ENCODE measurements at regions not wholly inside any gene's neighbourhood (a gene's known extent, or its start where the extent isn't known, plus 50 kb on each side); places are given as distances from the start of the nearest gene placed in this dataset.

DNA sequence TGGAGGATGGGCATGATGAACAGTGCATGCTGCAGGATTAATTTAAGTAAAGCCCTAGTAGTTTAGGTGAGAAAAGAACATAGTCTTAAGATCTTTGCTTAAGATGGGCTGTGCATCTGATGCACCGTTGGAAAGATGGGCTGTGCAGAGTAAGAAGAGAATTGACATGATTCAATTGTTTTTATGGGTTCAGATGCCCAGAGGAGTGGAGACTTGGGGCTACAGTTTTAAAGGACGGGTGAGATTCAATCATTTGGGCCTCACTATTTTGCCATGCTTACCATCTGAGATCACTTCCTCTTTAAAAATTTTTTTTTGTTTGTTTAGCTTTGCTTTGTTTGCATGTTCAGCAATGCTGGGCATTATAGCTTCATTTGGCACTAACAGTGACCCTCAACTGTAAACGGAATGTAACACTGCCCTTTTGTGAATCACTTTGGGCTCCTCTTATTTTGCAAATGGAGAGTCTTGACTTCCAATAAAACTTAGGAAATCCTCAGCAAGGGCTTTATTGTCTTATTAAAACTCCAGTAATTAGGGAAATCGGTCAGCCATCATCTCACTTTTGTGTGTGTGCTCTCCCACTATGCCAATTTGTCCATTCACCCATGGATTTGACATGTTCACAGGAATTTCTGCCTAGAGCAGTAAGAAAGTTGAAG is 216.1 kb upstream of the TLL1 start:
- no peaks in the 10 kb centered on the region for H3K27me3 Mint-ChIP-seq (ENCODE audit: low read depth)
- no peak overlapping the region for H3K4me3 Mint-ChIP-seq
- peaks cover 4% of the 10 kb centered on the region for H3K9me3 Mint-ChIP-seq
- TF ChIP-seq, protein P1, sequence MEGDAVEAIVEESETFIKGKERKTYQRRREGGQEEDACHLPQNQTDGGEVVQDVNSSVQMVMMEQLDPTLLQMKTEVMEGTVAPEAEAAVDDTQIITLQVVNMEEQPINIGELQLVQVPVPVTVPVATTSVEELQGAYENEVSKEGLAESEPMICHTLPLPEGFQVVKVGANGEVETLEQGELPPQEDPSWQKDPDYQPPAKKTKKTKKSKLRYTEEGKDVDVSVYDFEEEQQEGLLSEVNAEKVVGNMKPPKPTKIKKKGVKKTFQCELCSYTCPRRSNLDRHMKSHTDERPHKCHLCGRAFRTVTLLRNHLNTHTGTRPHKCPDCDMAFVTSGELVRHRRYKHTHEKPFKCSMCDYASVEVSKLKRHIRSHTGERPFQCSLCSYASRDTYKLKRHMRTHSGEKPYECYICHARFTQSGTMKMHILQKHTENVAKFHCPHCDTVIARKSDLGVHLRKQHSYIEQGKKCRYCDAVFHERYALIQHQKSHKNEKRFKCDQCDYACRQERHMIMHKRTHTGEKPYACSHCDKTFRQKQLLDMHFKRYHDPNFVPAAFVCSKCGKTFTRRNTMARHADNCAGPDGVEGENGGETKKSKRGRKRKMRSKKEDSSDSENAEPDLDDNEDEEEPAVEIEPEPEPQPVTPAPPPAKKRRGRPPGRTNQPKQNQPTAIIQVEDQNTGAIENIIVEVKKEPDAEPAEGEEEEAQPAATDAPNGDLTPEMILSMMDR (IDR thresholded peaks at IDR 0.05; ENCODE audit: unreplicated experiment in 3 of 3): no peak
- no peak overlapping the region for H3K27ac Mint-ChIP-seq
- H3K36me3 Mint-ChIP-seq (ENCODE audit: low read depth): no peaks in the 10 kb centered on the region
- H3K4me1 Mint-ChIP-seq: no peaks in the 10 kb centered on the region

DNA sequence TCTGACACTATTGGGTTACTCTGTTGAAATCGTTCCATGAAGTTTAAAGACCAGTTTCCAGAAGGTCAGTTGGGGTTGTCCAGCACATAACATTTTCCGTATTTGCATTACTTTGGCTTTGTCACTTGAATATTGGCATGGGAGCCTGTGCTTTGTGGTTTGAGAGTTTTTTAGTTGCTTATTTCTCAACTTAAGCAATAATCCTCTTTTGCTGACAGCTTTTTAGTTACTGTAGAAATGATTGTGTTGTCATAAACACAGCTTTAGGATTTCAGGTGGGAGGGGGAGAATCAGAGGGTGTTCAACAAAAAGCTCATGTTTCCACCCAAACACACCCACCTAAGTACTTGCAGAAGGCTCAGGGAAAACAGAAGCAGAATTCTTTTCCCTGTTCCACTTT is 210.7 kb upstream of the TLL1 start:
- H3K4me3 Mint-ChIP-seq: no peak overlapping the region
- H3K9me3 Mint-ChIP-seq: no peaks in the 10 kb centered on the region
- H3K27ac Mint-ChIP-seq: no peak overlapping the region
- TF ChIP-seq, protein P1 (IDR thresholded peaks at IDR 0.05; ENCODE audit: unreplicated experiment in 3 of 3): no peak
- no peaks in the 10 kb centered on the region for H3K36me3 Mint-ChIP-seq (ENCODE audit: low read depth)
- peaks cover 6% of the 10 kb centered on the region for H3K4me1 Mint-ChIP-seq
- H3K27me3 Mint-ChIP-seq (ENCODE audit: low read depth): peaks cover 4% of the 10 kb centered on the region

DNA sequence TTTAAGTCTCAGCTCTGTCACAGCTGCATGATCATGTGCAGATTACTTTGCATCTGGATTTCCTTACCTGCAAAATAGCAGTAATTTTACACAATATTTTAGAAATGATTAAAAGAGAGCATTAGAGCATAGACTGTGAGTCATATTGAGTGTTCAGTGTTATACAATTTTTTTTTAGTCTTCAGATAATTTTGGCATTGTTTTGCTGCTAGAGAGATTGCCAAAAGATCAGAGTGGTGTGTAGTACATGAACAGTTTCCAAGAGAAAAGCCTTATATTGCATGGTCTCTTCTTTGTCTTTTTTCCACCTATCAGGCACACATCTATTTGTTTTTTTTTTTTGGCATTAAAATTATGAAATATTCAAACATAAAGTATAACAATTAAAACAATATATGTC is 209.6 kb upstream of the TLL1 start:
- Mint-ChIP-seq H3K36me3 (ENCODE audit: low read depth) (no peaks in the 10 kb centered on the region), H3K4me3 (no peak overlapping the region), H3K27ac (no peak overlapping the region), H3K9me3 (no peaks in the 10 kb centered on the region), H3K27me3 (ENCODE audit: low read depth) (peaks cover 4% of the 10 kb centered on the region), H3K4me1 (peaks cover 6% of the 10 kb centered on the region)
- TF ChIP-seq, protein P1 (IDR thresholded peaks at IDR 0.05; ENCODE audit: unreplicated experiment in 3 of 3): no peak

DNA sequence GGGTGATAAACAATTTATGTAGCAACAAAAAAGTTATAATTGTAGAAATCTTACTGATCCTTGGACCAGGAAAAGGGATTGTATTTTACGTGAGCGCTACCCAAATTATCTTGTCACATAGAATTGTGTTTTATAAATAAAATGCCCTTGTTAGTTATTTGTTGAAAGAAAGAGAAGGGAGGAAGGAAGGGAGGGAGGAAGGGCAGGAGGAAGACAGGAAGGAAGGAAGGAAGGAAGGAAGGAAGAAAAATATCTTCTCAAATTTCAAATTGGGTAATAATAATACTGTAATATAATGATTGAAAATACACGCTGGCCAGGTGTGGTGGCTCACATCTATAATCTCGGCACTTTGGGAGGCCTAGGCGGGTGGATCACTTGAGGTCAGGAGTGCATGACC is 206.2 kb upstream of the TLL1 start:
- Mint-ChIP-seq H3K27me3 (ENCODE audit: low read depth) (peaks cover 4% of the 10 kb centered on the region), H3K4me3 (no peak overlapping the region), H3K9me3 (no peaks in the 10 kb centered on the region), H3K36me3 (ENCODE audit: low read depth) (no peaks in the 10 kb centered on the region), H3K4me1 (peaks cover 6% of the 10 kb centered on the region), H3K27ac (no peak overlapping the region)
- TF ChIP-seq, protein P1 (IDR thresholded peaks at IDR 0.05; ENCODE audit: unreplicated experiment in 3 of 3): no peak

DNA sequence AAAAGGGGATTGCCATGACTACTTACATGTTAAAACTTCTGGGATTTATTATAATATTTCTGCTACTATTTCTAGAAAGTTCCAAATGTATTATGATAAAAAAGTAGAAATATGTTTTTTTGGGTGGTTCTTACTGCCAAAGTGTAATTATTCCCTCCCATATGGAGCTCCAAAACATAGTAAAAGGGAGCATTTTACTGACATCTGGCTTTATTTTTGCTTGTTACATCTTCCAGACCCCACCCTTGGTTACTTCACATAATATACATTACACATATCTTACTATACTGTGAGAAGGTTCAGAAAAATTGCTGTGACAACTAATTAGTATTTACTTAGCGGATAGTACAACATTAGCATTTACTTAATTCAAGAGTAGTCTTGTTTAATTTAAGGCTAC is 205.1 kb upstream of the TLL1 start:
- no peaks in the 10 kb centered on the region for H3K36me3 Mint-ChIP-seq (ENCODE audit: low read depth)
- H3K27ac Mint-ChIP-seq: no peak overlapping the region
- TF ChIP-seq, protein P1 (IDR thresholded peaks at IDR 0.05; ENCODE audit: unreplicated experiment in 3 of 3): no peak
- peaks cover 3% of the 10 kb centered on the region for H3K4me1 Mint-ChIP-seq
- no peaks in the 10 kb centered on the region for H3K9me3 Mint-ChIP-seq
- H3K4me3 Mint-ChIP-seq: no peak overlapping the region
- peaks cover 4% of the 10 kb centered on the region for H3K27me3 Mint-ChIP-seq (ENCODE audit: low read depth)

DNA sequence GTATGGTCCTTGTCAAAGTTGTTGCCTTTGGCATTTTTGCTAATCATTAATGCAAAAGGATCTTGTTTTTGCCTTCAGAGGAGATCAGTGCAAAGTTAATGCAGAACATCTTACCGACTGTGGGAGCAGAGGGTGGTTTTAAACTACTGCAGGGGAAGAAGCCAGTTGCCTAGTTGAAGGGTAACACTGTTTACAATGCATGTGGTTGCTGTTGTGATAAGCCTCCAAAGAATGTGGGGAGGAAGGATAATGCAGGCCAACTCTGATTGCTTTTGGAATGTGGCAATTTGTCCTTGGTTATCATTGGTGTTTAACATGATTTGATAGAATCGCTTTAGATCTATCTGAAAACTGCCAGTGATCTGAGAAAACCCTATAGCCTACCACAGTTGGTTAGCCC is 204.3 kb upstream of the TLL1 start:
- no peaks in the 10 kb centered on the region for H3K9me3 Mint-ChIP-seq
- peaks cover 4% of the 10 kb centered on the region for H3K27me3 Mint-ChIP-seq (ENCODE audit: low read depth)
- H3K4me3 Mint-ChIP-seq: no peak overlapping the region
- peak overlapping the region; percentile 39 to 75 (median 42) for H3K27ac Mint-ChIP-seq
- H3K4me1 Mint-ChIP-seq: no peaks in the 10 kb centered on the region
- TF ChIP-seq, protein P1 (IDR thresholded peaks at IDR 0.05; ENCODE audit: unreplicated experiment in 3 of 3): no peak
- no peaks in the 10 kb centered on the region for H3K36me3 Mint-ChIP-seq (ENCODE audit: low read depth)
